BJ (cell line): ENCODE measurements at regions not wholly inside any gene's neighbourhood (a gene's known extent, or its start where the extent isn't known, plus 50 kb on each side); places are given as distances from the start of the nearest gene placed in this dataset.

Source experiments
- CTCF ChIA-PET: fragments of 350-600 bp; formaldehyde crosslinking; extraction: SDS; loops from one replicate; lab custom pipeline; 2021; ENCODE audit warnings: antibody characterized with exemption, inconsistent platforms; lab: Yijun Ruan, JAX
- POLR2A ChIA-PET: fragments of 300-600 bp; sonication (Branson Sonifier 250); formaldehyde crosslinking; extraction: SDS; loops from one replicate; lab custom pipeline; 2021; ENCODE audit warnings: antibody characterized with exemption; lab: Charles Lee
- DNase-seq: peaks from one replicate; pipeline ENCODE4 v3.0.0-alpha.2; 2011; ENCODE audit warnings: low read depth
- H3K27me3 ChIP-seq: 2 replicates; pipeline ENCODE4 v1.6.0; 2011; ENCODE audit warnings: low read length; ENCODE audit not compliant: control insufficient read depth, insufficient read depth
- H3K36me3 ChIP-seq: 2 replicates; pipeline ENCODE4 v1.5.1; 2011; ENCODE audit warnings: low read length; ENCODE audit not compliant: control insufficient read depth, insufficient read depth
- H3K4me3 ChIP-seq: 2 replicates; pipeline ENCODE4 v1.5.1; 2011; ENCODE audit warnings: low read depth, mild to moderate bottlenecking, control low read depth, low read length
- CTCF ChIP-seq: IDR thresholded peaks from 2 replicates; pipeline ENCODE4 v1.5.1; 2011; ENCODE audit warnings: low read depth, mild to moderate bottlenecking, control low read depth, inconsistent platforms, low read length, moderate library complexity; ENCODE audit not compliant: insufficient read depth

- POLR2A ChIA-PET, result no interaction called here
- no peaks in the 10 kb centered on the region for H3K27me3 ChIP-seq
- no peak for DNase-seq
- no peak overlapping the region for H3K4me3 ChIP-seq
- peaks cover 2% of the 10 kb centered on the region for H3K36me3 ChIP-seq
- CTCF ChIA-PET, result interaction anchor here (1.1 to 2.0 kb wide), 3 partner anchors 9 to 239 kb away, joined by 4 to 5 read pairs (median 5); no protein-coding TSS in a partner anchor
- TF ChIP-seq CTCF, result no peak
These were observed 64.5 kb downstream of the C9orf152 start for GRCh38 chr9:110143485-110143884.

DNA sequence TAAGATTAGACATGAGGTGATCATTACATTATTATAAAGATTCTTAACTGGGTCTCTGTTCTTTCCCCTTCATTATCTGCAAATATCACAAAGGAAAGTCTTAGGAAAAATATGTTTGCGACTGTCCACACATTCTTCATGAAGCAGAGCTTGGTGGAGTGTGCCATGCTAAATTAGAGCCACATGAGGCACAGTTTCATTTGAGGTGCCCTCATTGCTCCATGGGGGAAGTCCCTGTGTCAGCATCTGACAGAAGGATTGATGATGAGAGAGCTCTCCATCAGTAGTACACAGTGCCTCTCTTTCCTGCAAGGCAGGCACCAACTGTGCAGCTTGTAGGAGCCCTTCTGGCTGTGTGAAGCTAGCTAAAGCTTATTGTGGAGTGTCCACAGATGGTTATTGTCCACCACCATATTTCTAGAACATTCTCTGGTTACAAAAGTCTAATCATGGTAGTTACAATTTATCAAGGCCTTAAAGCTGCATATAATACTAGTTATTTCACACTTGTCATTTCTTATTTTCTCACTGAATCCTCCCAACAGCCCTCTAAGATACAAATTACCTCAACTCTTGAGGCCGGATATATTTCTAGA, 63.9 kb downstream of the C9orf152 start:
- H3K4me3 ChIP-seq, result no peak overlapping the region
- H3K36me3 ChIP-seq, result peaks cover 4% of the 10 kb centered on the region; the same call in 1 of the 2 replicates
- no peaks in the 10 kb centered on the region for H3K27me3 ChIP-seq
- ChIA-PET CTCF (interaction anchor here (1.1 to 2.0 kb wide), 3 partner anchors 8 to 240 kb away, joined by 3 to 5 read pairs (median 4); no protein-coding TSS in a partner anchor), POLR2A (no interaction called here)
- DNase-seq, result no peak
- TF ChIP-seq CTCF, result no peak

GRCh38 chr9:110146373-110146772, 61.6 kb downstream of the C9orf152 start:
- Histone ChIP-seq H3K4me3 (no peak overlapping the region), H3K27me3 (no peaks in the 10 kb centered on the region), H3K36me3 (peaks cover 4% of the 10 kb centered on the region; the same call in 1 of the 2 replicates)
- ChIA-PET CTCF (no interaction called here), POLR2A (interaction anchor here (0.6 kb wide), 1 partner anchor 38 kb away, joined by 7 read pairs; no protein-coding TSS in a partner anchor)
- no peak for DNase-seq
- no peak for TF ChIP-seq CTCF

DNA sequence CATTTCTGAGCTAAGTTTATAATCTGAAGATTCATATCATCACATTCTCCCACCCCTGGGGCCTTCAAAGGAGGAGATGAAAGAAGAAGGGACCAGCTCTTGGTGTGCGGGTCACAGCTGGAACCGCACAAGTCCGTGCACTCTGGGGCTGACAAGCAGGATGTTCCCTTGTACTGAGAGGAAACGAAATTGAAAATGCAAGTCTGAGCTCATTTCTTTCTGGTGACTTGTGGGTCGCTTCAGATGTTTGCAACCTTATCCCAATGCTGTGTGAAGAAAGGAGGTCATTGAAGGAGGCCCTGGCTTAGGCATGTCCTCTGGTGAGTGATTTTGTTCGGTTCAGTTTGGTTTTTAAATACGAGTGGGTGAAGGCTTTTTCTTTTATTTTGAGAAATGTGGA, 59.6 kb downstream of the C9orf152 start:
- POLR2A ChIA-PET, result interaction anchor here (0.6 kb wide), 2 partner anchors 25 to 395 kb away, joined by 3 read pairs; no protein-coding TSS in a partner anchor
- H3K4me3 ChIP-seq, result no peak overlapping the region
- DNase-seq, result no peak
- no peak for TF ChIP-seq CTCF
- H3K27me3 ChIP-seq, result no peaks in the 10 kb centered on the region
- CTCF ChIA-PET, result interaction anchor here (0.7 to 1.4 kb wide), 3 partner anchors 89 to 260 kb away, joined by 3 to 4 read pairs (median 3); no protein-coding TSS in a partner anchor
- peaks cover 4% of the 10 kb centered on the region; the same call in 1 of the 2 replicates for H3K36me3 ChIP-seq

DNA sequence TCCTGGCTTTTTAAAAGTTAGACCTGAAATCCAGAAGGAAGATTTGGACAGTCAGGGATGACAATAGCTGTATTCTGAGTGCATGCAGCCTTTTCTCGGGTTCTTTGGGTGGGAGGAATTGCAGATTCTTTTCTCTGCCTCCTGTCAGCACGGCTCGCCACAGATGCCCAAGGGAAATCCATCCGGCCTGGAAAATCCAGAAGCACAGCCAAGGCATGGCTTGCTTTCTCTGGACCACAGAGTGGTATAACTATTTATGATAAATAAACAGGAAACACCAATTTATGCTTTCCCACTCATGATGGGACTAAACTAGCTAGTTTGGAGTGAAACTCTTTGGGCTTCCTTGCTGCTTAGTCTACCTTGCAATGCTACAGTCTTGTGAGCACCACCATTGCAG, 59.1 kb downstream of the C9orf152 start:
- CTCF ChIA-PET, result interaction anchor here (0.8 to 2.2 kb wide), 4 partner anchors 12 to 575 kb away, joined by 3 to 8 read pairs (median 5); no protein-coding TSS in a partner anchor
- peaks cover 4% of the 10 kb centered on the region; the same call in 1 of the 2 replicates for H3K36me3 ChIP-seq
- H3K27me3 ChIP-seq, result no peaks in the 10 kb centered on the region
- H3K4me3 ChIP-seq, result no peak overlapping the region
- no peak for DNase-seq
- TF ChIP-seq CTCF, result no peak
- POLR2A ChIA-PET, result interaction anchor here (0.6 kb wide), 1 partner anchor 396 kb away, joined by 3 read pairs; no protein-coding TSS in a partner anchor
